ENCODE measurements at regions not wholly inside any gene's neighbourhood (a gene's known extent, or its start where the extent isn't known, plus 50 kb on each side); places are given as distances from the start of the nearest gene placed in this dataset.

DNA sequence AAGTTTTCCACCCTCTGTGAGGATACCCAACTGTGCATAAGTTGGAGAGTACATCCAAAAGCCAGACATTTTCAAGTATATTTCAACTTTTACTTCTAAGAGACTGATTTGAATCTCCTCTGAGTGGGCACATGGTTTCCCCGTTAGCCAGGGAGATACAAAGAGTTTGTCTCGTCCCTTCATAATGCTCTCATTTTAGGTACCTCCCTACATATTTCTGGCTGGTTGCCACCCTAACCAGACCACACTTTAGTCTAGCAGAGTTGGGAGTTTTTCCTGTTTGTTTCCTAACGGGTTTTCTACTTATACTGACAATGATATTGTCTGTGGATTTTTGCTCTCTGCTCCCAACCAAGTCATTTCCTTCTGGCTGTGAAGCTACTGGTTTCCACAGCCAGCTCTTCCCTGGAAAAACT is 180.3 kb downstream of the CCDC71L start:
- TF ChIP-seq TOX (CRISPR knock-in tag; IDR thresholded peaks at IDR 0.05; ENCODE audit: borderline replicate concordance): no peak
- no peak for TF ChIP-seq GLIS3 (CRISPR knock-in tag; IDR thresholded peaks at IDR 0.05)
- no peak for TF ChIP-seq CSDC2 (CRISPR knock-in tag; IDR thresholded peaks at IDR 0.05)
- TF ChIP-seq PPARA (CRISPR knock-in tag; IDR thresholded peaks at IDR 0.05; ENCODE audit: borderline replicate concordance): no peak
- no peak for TF ChIP-seq PATZ1 (CRISPR knock-in tag; IDR thresholded peaks at IDR 0.05; ENCODE audit: borderline replicate concordance)
- TF ChIP-seq RARB (CRISPR knock-in tag; IDR thresholded peaks at IDR 0.05): no peak

All from SK-N-SH treated with all-trans-retinoic acid at 6 μM for 48 hours (cell line).